K562 (cell line): ENCODE measurements at regions not wholly inside any gene's neighbourhood (a gene's known extent, or its start where the extent isn't known, plus 50 kb on each side); places are given as distances from the start of the nearest gene placed in this dataset.

Source experiments
- CHD4 ChIP-seq: fragments of 200-600 bp; sonication (generic); IDR thresholded peaks from 3 replicates; pipeline ENCODE4 v1.6.1; 2012; ENCODE audit warnings: low read depth, mild to moderate bottlenecking, mixed read lengths, low read length, inconsistent platforms; ENCODE audit not compliant: insufficient read depth, insufficient replicate concordance, poor library complexity, severe bottlenecking
- CTCF ChIP-seq, 3 experiments: IDR thresholded peaks in 2 of 3; conservative IDR thresholded peaks in 1 of 3; 2 replicates each; pipeline ENCODE4 v1.5.1; 2011 to 2012; ENCODE audit warnings: low read length in 3 of 3, mild to moderate bottlenecking in 3 of 3, control low read depth in 2 of 3, improper control_type of control experiment in 1 of 3, inconsistent platforms in 1 of 3, low read depth in 1 of 3, mixed read lengths in 1 of 3, moderate library complexity in 1 of 3; ENCODE audit not compliant: insufficient read depth in 2 of 3
- EZH2 ChIP-seq: IDR thresholded peaks from 2 replicates; pipeline ENCODE4 v1.6.1; 2012; ENCODE audit warnings: low read depth, mild to moderate bottlenecking, inconsistent platforms, low read length, borderline replicate concordance
- FOXM1 ChIP-seq, 2 experiments: fragments of 450-650 bp in 1 of 2; sonication (generic) in 1 of 2; formaldehyde crosslinking in 1 of 2; IDR thresholded peaks; 2 replicates each; pipeline versions ENCODE4 v1.6.1 to v1.9.0; 2017 to 2022; ENCODE audit warnings: low read depth in 2 of 2, mild to moderate bottlenecking in 2 of 2, missing genetic modification reagents in 1 of 2, moderate library complexity in 1 of 2
- SIN3B ChIP-seq: fragments of 450-650 bp; IDR thresholded peaks from 2 replicates; pipeline ENCODE4 v1.6.1; 2017; ENCODE audit warnings: low read depth, mild to moderate bottlenecking, moderate library complexity
- SIRT6 ChIP-seq: IDR thresholded peaks from one replicate; pipeline ENCODE4 v1.6.1; 2012; ENCODE audit warnings: low read depth, mild to moderate bottlenecking, control low read depth, inconsistent platforms, low read length, moderate library complexity
- ZNF449 ChIP-seq: fragments of 250-450 bp; sonication (Bioruptor Pico); IDR thresholded peaks from 2 replicates; pipeline ENCODE4 v1.8.0; 2022; ENCODE audit warnings: moderate library complexity, mild to moderate bottlenecking, inconsistent platforms

DNA sequence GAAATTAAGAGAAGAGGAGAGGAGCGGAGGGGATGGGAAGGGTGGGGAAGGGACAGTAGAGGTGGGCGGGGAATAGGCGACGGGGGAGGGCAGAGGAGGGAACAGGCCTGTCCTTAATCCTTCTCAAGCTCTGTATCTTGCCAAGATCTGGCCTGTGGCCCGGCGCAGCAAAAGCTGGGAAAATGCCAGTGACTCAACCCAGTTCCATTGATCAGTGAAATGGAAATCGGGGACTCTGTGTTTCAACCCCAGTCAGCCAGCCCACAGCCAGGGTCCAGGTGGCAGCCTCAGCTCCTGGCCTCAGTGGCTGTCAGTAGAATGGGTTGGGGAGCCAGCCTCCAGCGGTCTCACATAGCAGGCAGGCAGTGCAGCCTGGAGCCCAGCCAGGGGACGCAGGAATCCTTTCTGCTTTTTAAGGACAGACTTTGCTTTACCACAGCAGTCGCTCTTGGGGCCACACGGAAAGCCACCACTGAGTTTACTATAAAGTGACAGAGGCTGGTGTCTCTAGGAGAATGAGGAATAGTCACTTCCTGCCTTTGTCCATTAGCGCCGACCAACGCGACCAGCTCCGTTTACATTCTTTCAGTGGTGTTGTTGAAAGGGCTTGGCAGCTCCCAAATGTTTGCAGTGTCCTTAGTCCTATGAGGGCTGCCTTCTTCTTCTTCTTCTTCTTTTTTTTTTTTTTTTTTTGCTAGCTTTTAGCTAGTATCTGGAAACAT, 128.0 kb downstream of the RIN2 start:
- TF ChIP-seq EZH2 (no peak), SIN3B (no peak), ZNF449 (CRISPR knock-in tag) (no peak), FOXM1 (IDR thresholded peaks at IDR 0.05; ENCODE audit: low read depth) (no peak), FOXM1 (CRISPR knock-in tag; IDR thresholded peaks at IDR 0.05; ENCODE audit: low read depth) (no peak), CTCF (IDR thresholded peaks at IDR 0.05 in 2 of 3, conservative IDR thresholded peaks at IDR 0.05 in 1 of 3; ENCODE audit: insufficient read depth in 2 of 3, low read depth in 1 of 3, low read length in 3 of 3) (no peak), CHD4 (no peak), SIRT6 (no peak)
